PC-9 (cell line): ENCODE measurements at regions not wholly inside any gene's neighbourhood (a gene's known extent, or its start where the extent isn't known, plus 50 kb on each side); places are given as distances from the start of the nearest gene placed in this dataset.
A peak's percentile ranks its signal among the peaks of the same experiment; 100 is the strongest.

Experiments
- BruUV-seq: library from RNA; stranded (reverse); fragments of 400-500 nt; replicated peaks from 2 replicates; lab custom pipeline; 2021; lab: Mats Ljungman, UMichigan
- CTCF ChIA-PET: fragments of 300-600 bp; sonication (Branson Sonifier 250); formaldehyde crosslinking; loops from one replicate; lab custom pipeline; 2022; ENCODE audit warnings: antibody characterized with exemption; lab: Charles Lee
- POLR2A ChIA-PET: fragments of 300-600 bp; sonication (Branson Sonifier 250); formaldehyde crosslinking; loops from one replicate; lab custom pipeline; 2022; ENCODE audit warnings: antibody characterized with exemption; ENCODE audit not compliant: unreplicated experiment; lab: Charles Lee
- DNase-seq, 2 experiments: peaks; one replicate each; pipeline versions ENCODE4 v3.0.0 to v3.0.0-alpha.2; 2015 to 2022; ENCODE audit warnings: mixed read lengths in 1 of 2
- H2AFZ ChIP-seq: fragments of 200-600 bp; sonication (generic); 2 replicates; pipeline ENCODE4 v1.8.1; 2017; ENCODE audit warnings: antibody characterized with exemption
- H3F3A ChIP-seq: fragments of 200-600 bp; sonication (generic); 2 replicates; pipeline ENCODE4 v1.8.1; 2017; ENCODE audit warnings: antibody characterized with exemption, mild to moderate bottlenecking, low read depth; ENCODE audit not compliant: insufficient read depth
- H3K27ac ChIP-seq: fragments of 200-600 bp; sonication (generic); 2 replicates; pipeline ENCODE4 v1.6.1; 2016; ENCODE audit warnings: mixed run types
- H3K27me3 ChIP-seq: fragments of 200-600 bp; sonication (generic); 2 replicates; pipeline ENCODE4 v1.6.1; 2016; ENCODE audit warnings: low read depth, mixed run types; ENCODE audit not compliant: insufficient read depth
- H3K36me3 ChIP-seq: fragments of 200-600 bp; sonication (generic); 2 replicates; pipeline ENCODE4 v1.6.1; 2016; ENCODE audit warnings: low read depth, mixed run types
- H3K4me1 ChIP-seq: fragments of 200-600 bp; sonication (generic); replicated peaks from 2 replicates; pipeline ENCODE4 v1.6.1; 2016; ENCODE audit warnings: mixed run types; ENCODE audit not compliant: insufficient read depth
- H3K4me2 ChIP-seq: fragments of 200-600 bp; sonication (generic); 2 replicates; pipeline ENCODE4 v1.6.1; 2017; ENCODE audit warnings: mixed run types
- H3K4me3 ChIP-seq: fragments of 200-600 bp; sonication (generic); 2 replicates; pipeline ENCODE4 v1.6.1; 2016; ENCODE audit warnings: mixed run types
- H3K79me2 ChIP-seq: fragments of 200-600 bp; sonication (generic); 2 replicates; pipeline ENCODE4 v1.6.1; 2017; ENCODE audit warnings: low read depth, mixed run types
- H3K9me2 ChIP-seq: fragments of 200-600 bp; sonication (generic); 2 replicates; pipeline ENCODE4 v1.8.1; 2017; ENCODE audit warnings: mild to moderate bottlenecking; ENCODE audit not compliant: insufficient read depth
- H3K9me3 ChIP-seq: fragments of 200-600 bp; sonication (generic); 2 replicates; pipeline ENCODE4 v1.8.1; 2016; ENCODE audit warnings: low read depth; ENCODE audit not compliant: insufficient read depth
- H4K20me1 ChIP-seq: fragments of 200-600 bp; sonication (generic); 2 replicates; pipeline ENCODE4 v1.8.1; 2017; ENCODE audit not compliant: insufficient read depth
- CTCF ChIP-seq: fragments of 200-600 bp; sonication (generic); conservative IDR thresholded peaks from 2 replicates; pipeline ENCODE4 v1.6.1; 2017; ENCODE audit warnings: mixed run types, antibody characterized with exemption, mild to moderate bottlenecking, moderate library complexity
- EZH2 ChIP-seq: fragments of 200-600 bp; sonication (generic); IDR thresholded peaks from 2 replicates; pipeline ENCODE4 v1.8.0; 2017; ENCODE audit warnings: antibody characterized with exemption, low read depth
- intact Hi-C: fragments of 100-400 bp; cut with micrococcal nuclease; formaldehyde crosslinking; loops from one replicate; pipeline ENCODE4 v1.10.0; 2022; ENCODE audit not compliant: unreplicated experiment

- no peaks in the 10 kb centered on the region for H3K36me3 ChIP-seq
- TF ChIP-seq EZH2, result no peak
- TF ChIP-seq CTCF, result no peak
- intact Hi-C loops, result no loop called here
- H2AFZ ChIP-seq, result no peak overlapping the region
- H3K9me2 ChIP-seq, result no peaks in the 10 kb centered on the region
- H3K4me1 ChIP-seq, result peaks cover 78% of the 10 kb centered on the region
- H3K27me3 ChIP-seq, result no peaks in the 10 kb centered on the region
- POLR2A ChIA-PET, result no interaction called here
- no peak overlapping the region; the same call in 1 of the 2 replicates for H3K27ac ChIP-seq
- no peaks in the 10 kb centered on the region; the same call in 1 of the 2 replicates for H3K9me3 ChIP-seq
- CTCF ChIA-PET, result no interaction called here
- BruUV-seq, result no TSS peak
- 0 out of 2 replicates have a peak overlapping the region, but pooled peaks have one; percentile 18 for H3K4me2 ChIP-seq
- H4K20me1 ChIP-seq, result no peaks in the 10 kb centered on the region
- no peak overlapping the region for H3K4me3 ChIP-seq
- DNase-seq, result no peak
- peaks cover 4% of the 10 kb centered on the region; the same call in 1 of the 2 replicates for H3K79me2 ChIP-seq
- peaks cover 38% of the 10 kb centered on the region for H3F3A ChIP-seq
Measured at GRCh38 chr10:110418218-110418617, 79.5 kb upstream of the DUSP5 start.

- no peaks in the 10 kb centered on the region for H3K36me3 ChIP-seq
- intact Hi-C loops, result no loop called here
- H3K9me2 ChIP-seq, result no peaks in the 10 kb centered on the region
- ChIA-PET POLR2A (no interaction called here), CTCF (no interaction called here)
- H3K27me3 ChIP-seq, result no peaks in the 10 kb centered on the region
- H3K4me3 ChIP-seq, result no peak overlapping the region
- H4K20me1 ChIP-seq, result no peaks in the 10 kb centered on the region
- TF ChIP-seq CTCF (no peak), EZH2 (no peak)
- no TSS peak for BruUV-seq
- H2AFZ ChIP-seq, result no peak overlapping the region
- no peaks in the 10 kb centered on the region; the same call in 1 of the 2 replicates for H3K9me3 ChIP-seq
- peak overlapping the region; percentile 74 for H3K27ac ChIP-seq
- peaks cover 4% of the 10 kb centered on the region; the same call in 1 of the 2 replicates for H3K79me2 ChIP-seq
- H3F3A ChIP-seq, result peaks cover 28% of the 10 kb centered on the region
- H3K4me2 ChIP-seq, result peak overlapping the region; percentile 42
- peaks cover 67% of the 10 kb centered on the region for H3K4me1 ChIP-seq
- no peak for DNase-seq
Measured at GRCh38 chr10:110419265-110419664, 78.4 kb upstream of the DUSP5 start.

GRCh38 chr10:110420401-110421193, 77.1 kb upstream of the DUSP5 start:
- H3K4me2 ChIP-seq, result peak overlapping the region; percentile 42
- TF ChIP-seq EZH2, result no peak
- TF ChIP-seq CTCF, result no peak
- BruUV-seq, result no TSS peak
- peak; percentile 55 to 93 for DNase-seq
- H3K9me2 ChIP-seq, result no peaks in the 10 kb centered on the region
- H3K36me3 ChIP-seq, result no peaks in the 10 kb centered on the region
- POLR2A ChIA-PET, result interaction anchor here (0.6 to 0.8 kb wide), 2 partner anchors 17 to 83 kb away, joined by 8 to 10 read pairs; no protein-coding TSS in a partner anchor
- H3K4me1 ChIP-seq, result peaks cover 62% of the 10 kb centered on the region
- peak overlapping the region; percentile 74 for H3K27ac ChIP-seq
- peaks cover 24% of the 10 kb centered on the region for H3F3A ChIP-seq
- intact Hi-C loops, result no loop called here
- H3K4me3 ChIP-seq, result no peak overlapping the region
- CTCF ChIA-PET, result no interaction called here
- H3K9me3 ChIP-seq, result no peaks in the 10 kb centered on the region; the same call in 1 of the 2 replicates
- H3K79me2 ChIP-seq, result peaks cover 4% of the 10 kb centered on the region; the same call in 1 of the 2 replicates
- no peaks in the 10 kb centered on the region for H3K27me3 ChIP-seq
- H2AFZ ChIP-seq, result no peak overlapping the region
- no peaks in the 10 kb centered on the region for H4K20me1 ChIP-seq
